Liver (tissue), 2 donors: ENCODE measurements at regions not wholly inside any gene's neighbourhood (a gene's known extent, or its start where the extent isn't known, plus 50 kb on each side); places are given as distances from the start of the nearest gene placed in this dataset.

Source experiments
- EGR1 ChIP-seq, 2 donors: IDR thresholded peaks; 2 replicates each; pipeline ENCODE4 v1.6.1; 2016 to 2018; ENCODE audit warnings: antibody characterized with exemption in 2 of 2, low read depth in 2 of 2
- RXRA ChIP-seq, 2 donors: IDR thresholded peaks; 2 replicates each; pipeline ENCODE4 v1.6.1; 2017 to 2018; ENCODE audit warnings: antibody characterized with exemption in 2 of 2, mild to moderate bottlenecking in 1 of 2
- donor health status: healthy.

- TF ChIP-seq RXRA (IDR thresholded peaks at IDR 0.05) (no peak), EGR1 (IDR thresholded peaks at IDR 0.05; ENCODE audit: low read depth in 2 of 2) (no peak)
Observed at GRCh38 chr5:158058208-158059120, 199.5 kb upstream of the CLINT1 start.
